H1 (cell line): ENCODE measurements at regions not wholly inside any gene's neighbourhood (a gene's known extent, or its start where the extent isn't known, plus 50 kb on each side); places are given as distances from the start of the nearest gene placed in this dataset.

Experiments
- BACH1 ChIP-seq: IDR thresholded peaks from 2 replicates; pipeline ENCODE4 v1.6.1; 2012; ENCODE audit warnings: low read length, improper control_type of control experiment
- BCL11A ChIP-seq, 2 experiments: IDR thresholded peaks; one replicate each; pipeline ENCODE4 v1.6.1; 2011; ENCODE audit warnings: low read depth in 2 of 2, low read length in 2 of 2, mild to moderate bottlenecking in 2 of 2
- CHD1 ChIP-seq: IDR thresholded peaks from 2 replicates; pipeline ENCODE4 v1.6.1; 2012; ENCODE audit warnings: low read depth, low read length, improper control_type of control experiment
- EGR1 ChIP-seq: IDR thresholded peaks from 2 replicates; pipeline ENCODE4 v1.6.1; 2011; ENCODE audit warnings: low read depth, low read length, borderline replicate concordance
- EZH2 ChIP-seq: fragments of 200-600 bp; sonication (generic); IDR thresholded peaks from 2 replicates; pipeline ENCODE4 v1.7.1; 2012; ENCODE audit warnings: low read depth, mild to moderate bottlenecking, moderate library complexity, low read length, inconsistent platforms; ENCODE audit not compliant: severe bottlenecking
- FOSL1 ChIP-seq: IDR thresholded peaks from 2 replicates; pipeline ENCODE4 v1.6.1; 2011; ENCODE audit warnings: mild to moderate bottlenecking, low read depth, low read length, moderate library complexity; ENCODE audit not compliant: insufficient read depth
- GABPA ChIP-seq: IDR thresholded peaks from 2 replicates; pipeline ENCODE4 v1.6.1; 2011; ENCODE audit warnings: mild to moderate bottlenecking, low read length, moderate library complexity, borderline replicate concordance; ENCODE audit not compliant: insufficient read depth
- JUN ChIP-seq: IDR thresholded peaks from 2 replicates; pipeline ENCODE4 v1.6.1; 2011; ENCODE audit warnings: low read depth, mild to moderate bottlenecking, improper control_type of control experiment, low read length
- MAX ChIP-seq: IDR thresholded peaks from 2 replicates; pipeline ENCODE4 v1.6.1; 2012; ENCODE audit warnings: inconsistent platforms
- NRF1 ChIP-seq: IDR thresholded peaks from 2 replicates; pipeline ENCODE4 v1.6.1; 2011; ENCODE audit warnings: mild to moderate bottlenecking, low read depth, low read length, improper control_type of control experiment
- PHF8 ChIP-seq: fragments of 200-600 bp; sonication (generic); conservative IDR thresholded peaks from 2 replicates; pipeline ENCODE4 v1.7.1; 2012; ENCODE audit warnings: low read depth, mild to moderate bottlenecking, inconsistent platforms, low read length, moderate library complexity
- POLR2A ChIP-seq, 2 experiments: IDR thresholded peaks; 1 replicate in 1 of 2; 2 replicates in 1 of 2; pipeline ENCODE4 v1.6.1; 2011; ENCODE audit warnings: low read depth in 2 of 2, low read length in 2 of 2, mild to moderate bottlenecking in 2 of 2; ENCODE audit errors: control extremely low read depth in 1 of 2
- POU5F1 ChIP-seq: IDR thresholded peaks from 2 replicates; pipeline ENCODE4 v1.6.1; 2011; ENCODE audit warnings: low read depth, mild to moderate bottlenecking, low read length, moderate library complexity
- SP1 ChIP-seq: IDR thresholded peaks from 2 replicates; pipeline ENCODE4 v1.6.1; 2011; ENCODE audit warnings: low read depth, low read length

GRCh38 chr1:119279456-119280381 lies 88.9 kb upstream of the HAO2 start (continued):
- TF ChIP-seq PHF8 (no peak), BCL11A (IDR thresholded peaks at IDR 0.05; ENCODE audit: low read depth in 2 of 2, low read length in 2 of 2) (no peak), CHD1 (no peak), MAX (no peak), FOSL1 (no peak), SP1 (no peak), BACH1 (no peak), EGR1 (no peak), EZH2 (no peak), NRF1 (no peak), POLR2A (IDR thresholded peaks at IDR 0.05; ENCODE audit: control extremely low read depth in 1 of 2, low read depth in 2 of 2, low read length in 2 of 2) (no peak), POU5F1 (no peak), JUN (no peak), GABPA (no peak)
